ENCODE measurements at regions not wholly inside any gene's neighbourhood (a gene's known extent, or its start where the extent isn't known, plus 50 kb on each side); places are given as distances from the start of the nearest gene placed in this dataset.
"Not testable (repeated sequence)": the region's sequence is repeated elsewhere in the genome, so short reads cannot be mapped to it uniquely, and the experiment has no call there.

DNA sequence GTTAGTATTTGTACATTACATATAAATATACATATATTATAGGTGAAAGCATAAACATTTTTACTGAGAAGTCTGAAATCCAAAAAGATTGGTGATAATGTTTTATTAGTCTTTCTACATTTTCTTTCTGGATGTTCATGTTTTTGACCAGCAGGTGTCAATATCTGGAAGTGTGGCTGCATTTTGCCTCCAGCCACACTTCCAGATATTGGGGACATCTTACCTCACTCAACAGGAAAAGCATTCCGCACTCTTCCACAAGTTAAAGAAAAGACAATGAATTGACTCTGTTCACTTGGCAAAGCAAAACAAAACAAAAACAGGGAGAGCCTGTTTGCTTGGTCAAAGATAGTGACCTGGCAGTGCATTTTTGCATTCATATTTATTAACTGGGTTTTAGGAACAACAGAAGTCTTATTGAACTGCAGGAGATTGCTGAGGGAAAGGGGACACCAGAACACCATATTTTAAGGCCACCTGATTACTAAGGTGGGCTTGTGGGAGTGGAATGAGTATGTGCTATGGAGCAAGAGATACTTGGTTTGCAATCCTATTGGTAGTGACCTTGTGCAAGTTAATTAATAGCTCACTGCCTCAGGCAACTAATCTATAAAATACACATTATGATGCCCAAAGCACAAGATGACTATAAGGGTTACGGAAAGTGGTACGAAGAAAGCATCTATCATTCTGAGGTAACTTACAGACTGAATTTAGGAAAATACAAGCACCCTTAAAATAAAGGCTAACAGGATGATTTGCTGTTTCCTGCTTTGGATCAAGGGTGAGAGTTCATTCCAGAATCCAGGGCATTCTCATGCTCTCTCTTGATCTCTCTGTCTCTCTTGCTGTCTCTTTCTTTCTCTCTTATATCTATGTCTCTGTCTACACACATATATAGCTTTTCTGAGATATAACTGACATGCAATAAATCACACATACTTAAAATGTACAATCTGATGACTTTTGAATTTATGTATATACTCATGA lies 389.9 kb upstream of the EMCN start:
- DNase-seq = no peak
- Histone ChIP-seq H3K9ac (ENCODE audit: low read depth in 2 of 2, low read length in 2 of 2) (no peak overlapping the region), H3K9me3 (no peaks in the 10 kb centered on the region), H3K4me3 (no peak overlapping the region), H3K27me3 (no peaks in the 10 kb centered on the region), H3K4me1 (no peaks in the 10 kb centered on the region), H3K27ac (no peak overlapping the region), H3K36me3 (no peaks in the 10 kb centered on the region)
- TF ChIP-seq, protein P1, sequence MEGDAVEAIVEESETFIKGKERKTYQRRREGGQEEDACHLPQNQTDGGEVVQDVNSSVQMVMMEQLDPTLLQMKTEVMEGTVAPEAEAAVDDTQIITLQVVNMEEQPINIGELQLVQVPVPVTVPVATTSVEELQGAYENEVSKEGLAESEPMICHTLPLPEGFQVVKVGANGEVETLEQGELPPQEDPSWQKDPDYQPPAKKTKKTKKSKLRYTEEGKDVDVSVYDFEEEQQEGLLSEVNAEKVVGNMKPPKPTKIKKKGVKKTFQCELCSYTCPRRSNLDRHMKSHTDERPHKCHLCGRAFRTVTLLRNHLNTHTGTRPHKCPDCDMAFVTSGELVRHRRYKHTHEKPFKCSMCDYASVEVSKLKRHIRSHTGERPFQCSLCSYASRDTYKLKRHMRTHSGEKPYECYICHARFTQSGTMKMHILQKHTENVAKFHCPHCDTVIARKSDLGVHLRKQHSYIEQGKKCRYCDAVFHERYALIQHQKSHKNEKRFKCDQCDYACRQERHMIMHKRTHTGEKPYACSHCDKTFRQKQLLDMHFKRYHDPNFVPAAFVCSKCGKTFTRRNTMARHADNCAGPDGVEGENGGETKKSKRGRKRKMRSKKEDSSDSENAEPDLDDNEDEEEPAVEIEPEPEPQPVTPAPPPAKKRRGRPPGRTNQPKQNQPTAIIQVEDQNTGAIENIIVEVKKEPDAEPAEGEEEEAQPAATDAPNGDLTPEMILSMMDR (IDR thresholded peaks at IDR 0.05) = peak; percentile 19
- intact Hi-C loops (cut with DNase I) = no loop called here

DNA sequence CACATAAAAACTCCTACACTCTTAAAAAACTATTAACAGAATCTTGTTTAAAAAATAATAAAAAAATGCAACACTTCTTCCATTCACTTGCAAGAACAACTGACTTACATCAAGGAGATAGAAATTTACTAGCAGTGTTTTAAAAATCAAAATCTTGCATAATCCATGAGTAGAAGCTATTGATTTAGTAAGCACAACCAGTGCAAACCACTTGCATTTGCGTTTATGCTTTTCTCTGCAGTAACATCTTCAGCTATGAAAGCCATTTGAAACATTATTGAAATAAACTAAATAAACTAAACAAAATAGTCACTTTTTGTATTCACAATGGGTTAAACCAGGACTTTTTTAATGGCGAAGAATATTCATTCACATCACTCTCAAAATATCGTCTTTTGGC lies 389.2 kb upstream of the EMCN start:
- Histone ChIP-seq H3K27me3 (no peaks in the 10 kb centered on the region), H3K4me1 (no peaks in the 10 kb centered on the region), H3K36me3 (no peaks in the 10 kb centered on the region), H3K27ac (no peak overlapping the region), H3K4me3 (no peak overlapping the region), H3K9ac (ENCODE audit: low read depth in 2 of 2, low read length in 2 of 2) (no peak overlapping the region), H3K9me3 (no peaks in the 10 kb centered on the region)
- no peak for DNase-seq
- intact Hi-C loops (cut with DNase I) = no loop called here
- TF ChIP-seq, protein P1 (IDR thresholded peaks at IDR 0.05) = no peak

DNA sequence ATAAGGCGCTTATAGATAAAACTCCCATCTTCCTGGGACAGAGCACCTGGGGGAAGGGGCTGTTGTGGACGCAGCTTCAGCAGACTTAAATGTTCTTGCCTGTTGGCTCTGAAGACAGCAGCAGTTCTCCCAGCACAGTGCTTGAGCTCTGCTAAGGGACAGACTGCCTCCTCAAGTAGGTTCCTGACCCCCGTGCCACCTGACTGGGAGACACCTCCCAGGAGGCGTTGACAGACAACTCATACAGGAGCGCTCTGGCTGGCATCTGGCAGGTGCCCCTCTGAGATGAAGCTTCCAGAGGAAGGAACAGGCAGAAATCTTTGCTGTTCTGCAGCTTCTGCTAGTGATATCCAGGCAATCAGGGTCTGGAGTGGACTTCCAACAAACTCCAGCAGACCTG lies 383.1 kb upstream of the EMCN start:
- H3K9me3 ChIP-seq; H3K36me3 ChIP-seq; H3K9ac ChIP-seq (ENCODE audit: low read depth in 2 of 2, low read length in 2 of 2); H3K27ac ChIP-seq; H3K27me3 ChIP-seq; H3K4me1 ChIP-seq; intact Hi-C loops (cut with DNase I); H3K4me3 ChIP-seq; DNase-seq: not testable (repeated sequence)

DNA sequence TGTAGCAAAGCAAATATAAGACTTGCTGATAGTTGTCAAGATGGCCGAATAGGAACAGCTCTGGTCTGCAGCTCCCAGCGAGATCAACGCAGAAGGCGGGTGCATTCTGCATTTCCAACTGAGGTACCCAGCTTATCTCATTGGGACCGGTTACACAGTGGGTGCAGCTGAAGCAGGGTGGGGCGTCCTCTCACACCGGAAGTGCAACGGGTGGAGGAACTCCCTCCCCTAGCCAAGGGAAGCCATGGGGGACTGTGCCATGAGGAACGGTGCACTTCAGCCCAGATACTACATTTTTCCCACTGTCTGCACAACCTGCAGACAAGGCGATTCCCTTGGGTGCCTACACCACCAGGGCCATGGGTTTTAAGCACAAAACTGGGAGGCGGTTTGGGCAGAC lies 382.3 kb upstream of the EMCN start:
- TF ChIP-seq, protein P1 (IDR thresholded peaks at IDR 0.05) = no peak
- Histone ChIP-seq H3K4me1 (no peaks in the 10 kb centered on the region), H3K27me3 (no peaks in the 10 kb centered on the region), H3K4me3 (no peak overlapping the region), H3K36me3 (no peaks in the 10 kb centered on the region), H3K9me3 (no peaks in the 10 kb centered on the region), H3K27ac (no peak overlapping the region), H3K9ac (ENCODE audit: low read depth in 2 of 2, low read length in 2 of 2) (no peak overlapping the region)
- no peak for DNase-seq
- intact Hi-C loops (cut with DNase I) = no loop called here

DNA sequence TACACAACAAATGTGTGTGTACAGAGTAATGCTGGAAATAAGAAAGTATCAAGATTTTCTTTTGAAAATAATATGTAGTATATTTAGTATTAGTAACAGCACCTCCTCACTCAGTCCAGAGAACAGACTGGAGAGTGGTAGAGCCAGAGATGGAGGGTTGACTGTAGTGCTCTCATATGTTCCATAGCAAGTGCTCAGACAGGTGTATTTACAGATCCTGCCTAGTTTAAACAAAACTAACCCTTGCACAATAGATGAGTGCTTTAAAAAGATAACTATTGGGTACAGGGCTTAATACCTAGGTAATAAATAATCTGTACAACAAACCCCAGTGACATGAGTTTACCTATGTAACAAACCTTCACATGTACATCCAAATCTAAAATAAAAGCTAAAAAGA lies 381.0 kb upstream of the EMCN start:
- DNase-seq = no peak
- Histone ChIP-seq H3K27me3 (no peaks in the 10 kb centered on the region), H3K9me3 (no peaks in the 10 kb centered on the region), H3K4me3 (no peak overlapping the region), H3K9ac (ENCODE audit: low read depth in 2 of 2, low read length in 2 of 2) (no peak overlapping the region), H3K27ac (no peak overlapping the region), H3K4me1 (no peaks in the 10 kb centered on the region), H3K36me3 (no peaks in the 10 kb centered on the region)
- intact Hi-C loops (cut with DNase I) = no loop called here
- TF ChIP-seq, protein P1 (IDR thresholded peaks at IDR 0.05) = no peak

DNA sequence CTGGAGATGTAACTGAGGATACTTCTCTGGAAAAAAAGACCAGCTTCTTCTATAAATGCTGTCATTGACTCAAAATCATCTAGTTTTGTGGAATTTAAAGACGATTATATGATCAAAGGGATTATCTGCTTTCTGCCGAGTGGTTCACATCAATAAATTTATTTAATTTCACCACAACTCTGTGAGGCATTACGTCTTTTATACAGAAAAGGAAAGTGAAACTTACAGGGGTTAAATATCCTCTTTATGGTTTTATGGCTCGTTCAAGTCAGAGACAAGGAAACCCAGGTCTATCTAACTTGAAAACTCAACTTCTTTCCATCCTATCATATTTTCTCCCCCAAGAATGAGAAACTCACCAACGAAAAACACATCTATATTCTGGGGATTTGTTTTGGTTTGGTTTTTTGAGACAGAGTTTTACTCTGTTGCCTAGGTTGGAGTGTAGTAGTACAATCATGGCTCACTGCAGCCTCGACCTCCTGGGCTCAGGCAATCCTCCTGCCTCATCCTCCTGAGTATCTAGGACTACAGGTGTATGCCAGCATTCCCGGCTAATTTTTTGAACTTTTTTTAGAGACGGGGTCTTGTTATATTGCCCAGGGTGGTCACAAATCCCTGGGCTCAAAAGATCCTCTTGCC lies 377.9 kb upstream of the EMCN start:
- no peak overlapping the region for H3K9ac ChIP-seq (ENCODE audit: low read depth in 2 of 2, low read length in 2 of 2)
- no peaks in the 10 kb centered on the region for H3K27me3 ChIP-seq
- intact Hi-C loops (cut with DNase I) = no loop called here
- no peaks in the 10 kb centered on the region for H3K9me3 ChIP-seq
- no peaks in the 10 kb centered on the region for H3K4me1 ChIP-seq
- no peak overlapping the region for H3K4me3 ChIP-seq
- TF ChIP-seq, protein P1 (IDR thresholded peaks at IDR 0.05) = no peak
- no peak for DNase-seq
- H3K36me3 ChIP-seq = no peaks in the 10 kb centered on the region
- no peak overlapping the region for H3K27ac ChIP-seq
